ENCODE measurements at regions not wholly inside any gene's neighbourhood (a gene's known extent, or its start where the extent isn't known, plus 50 kb on each side); places are given as distances from the start of the nearest gene placed in this dataset.

- no peak for TF ChIP-seq POLR2AphosphoS5 (IDR thresholded peaks at IDR 0.05)
- no peak for TF ChIP-seq POLR2A (IDR thresholded peaks at IDR 0.05)
- no peak for TF ChIP-seq CTCF (IDR thresholded peaks at IDR 0.05 in 8 of 11, conservative IDR thresholded peaks at IDR 0.05 in 3 of 11)
These were observed 70.5 kb upstream of the CNIH3 start for GRCh38 chr1:224545571-224545970.

Data from spleen (tissue), 7 donors.